Colonic mucosa (tissue), 4 donors: ENCODE measurements at regions not wholly inside any gene's neighbourhood (a gene's known extent, or its start where the extent isn't known, plus 50 kb on each side); places are given as distances from the start of the nearest gene placed in this dataset.
"Not testable (repeated sequence)": the region's sequence is repeated elsewhere in the genome, so short reads cannot be mapped to it uniquely, and the experiment has no call there.

ENCODE experiments used
- DNase-seq: peaks from one replicate; pipeline ENCODE4 v3.0.0-alpha.2; 2020
- H3K27ac ChIP-seq: fragments of 200-600 bp; one replicate; pipeline ENCODE4 v1.8.0; 2021
- H3K27me3 ChIP-seq: fragments of 200-600 bp; one replicate; pipeline ENCODE4 v1.8.0; 2021
- H3K36me3 ChIP-seq: fragments of 200-600 bp; one replicate; pipeline ENCODE4 v1.8.0; 2021
- H3K4me1 ChIP-seq: fragments of 200-600 bp; one replicate; pipeline ENCODE4 v1.8.0; 2021; ENCODE audit warnings: mild to moderate bottlenecking
- H3K4me3 ChIP-seq: fragments of 200-600 bp; one replicate; pipeline ENCODE4 v1.8.0; 2021
- H3K9ac ChIP-seq, 2 donors: one replicate each; pipeline ENCODE4 v1.7.0; 2013; ENCODE audit warnings: control low read depth in 2 of 2, low read depth in 2 of 2, low read length in 2 of 2
- H3K9me3 ChIP-seq: fragments of 200-600 bp; one replicate; pipeline ENCODE4 v1.8.0; 2021
- intact Hi-C: fragments of 100-400 bp; cut with DNase I; formaldehyde crosslinking; loops from one replicate; pipeline ENCODE4 v1.14.1; 2022
- TF ChIP-seq, protein P1 (sequence below): fragments of 200-600 bp; IDR thresholded peaks from one replicate; pipeline ENCODE4 v1.8.0; 2022; ENCODE audit warnings: antibody characterized with exemption, mild to moderate bottlenecking
- donor health status: healthy.
- donor health status: DM: no; HTN: no; CAD: no.
- donor health status: DM: no; HTN: no; CAD: no.

DNA sequence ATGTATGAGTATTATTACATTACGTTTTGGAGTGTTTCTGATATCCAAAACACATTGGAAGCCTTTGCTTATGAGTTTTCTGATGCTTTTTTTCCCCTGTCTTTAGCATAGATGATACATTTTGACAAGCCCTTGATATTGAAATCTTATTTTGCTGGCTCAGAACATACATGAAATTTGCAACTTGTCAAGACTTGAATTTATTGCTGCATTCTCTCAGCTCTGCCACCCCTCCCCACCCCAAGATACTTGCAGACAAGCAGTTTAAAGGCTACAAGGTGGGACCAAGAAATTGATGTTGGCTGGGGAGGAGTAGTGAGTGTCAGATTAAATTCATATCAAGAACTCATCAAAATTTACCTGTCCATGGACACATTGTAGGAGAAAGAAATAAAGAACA, 160.2 kb downstream of the GJA1 start:
- DNase-seq: no peak
- H3K9ac ChIP-seq: no peak overlapping the region
- no peaks in the 10 kb centered on the region for H3K27me3 ChIP-seq
- intact Hi-C loops: no loop called here
- H3K27ac ChIP-seq: no peak overlapping the region
- no peaks in the 10 kb centered on the region for H3K9me3 ChIP-seq
- no peaks in the 10 kb centered on the region for H3K36me3 ChIP-seq
- H3K4me1 ChIP-seq: no peaks in the 10 kb centered on the region
- TF ChIP-seq, protein P1, sequence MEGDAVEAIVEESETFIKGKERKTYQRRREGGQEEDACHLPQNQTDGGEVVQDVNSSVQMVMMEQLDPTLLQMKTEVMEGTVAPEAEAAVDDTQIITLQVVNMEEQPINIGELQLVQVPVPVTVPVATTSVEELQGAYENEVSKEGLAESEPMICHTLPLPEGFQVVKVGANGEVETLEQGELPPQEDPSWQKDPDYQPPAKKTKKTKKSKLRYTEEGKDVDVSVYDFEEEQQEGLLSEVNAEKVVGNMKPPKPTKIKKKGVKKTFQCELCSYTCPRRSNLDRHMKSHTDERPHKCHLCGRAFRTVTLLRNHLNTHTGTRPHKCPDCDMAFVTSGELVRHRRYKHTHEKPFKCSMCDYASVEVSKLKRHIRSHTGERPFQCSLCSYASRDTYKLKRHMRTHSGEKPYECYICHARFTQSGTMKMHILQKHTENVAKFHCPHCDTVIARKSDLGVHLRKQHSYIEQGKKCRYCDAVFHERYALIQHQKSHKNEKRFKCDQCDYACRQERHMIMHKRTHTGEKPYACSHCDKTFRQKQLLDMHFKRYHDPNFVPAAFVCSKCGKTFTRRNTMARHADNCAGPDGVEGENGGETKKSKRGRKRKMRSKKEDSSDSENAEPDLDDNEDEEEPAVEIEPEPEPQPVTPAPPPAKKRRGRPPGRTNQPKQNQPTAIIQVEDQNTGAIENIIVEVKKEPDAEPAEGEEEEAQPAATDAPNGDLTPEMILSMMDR: no peak
- no peak overlapping the region for H3K4me3 ChIP-seq

DNA sequence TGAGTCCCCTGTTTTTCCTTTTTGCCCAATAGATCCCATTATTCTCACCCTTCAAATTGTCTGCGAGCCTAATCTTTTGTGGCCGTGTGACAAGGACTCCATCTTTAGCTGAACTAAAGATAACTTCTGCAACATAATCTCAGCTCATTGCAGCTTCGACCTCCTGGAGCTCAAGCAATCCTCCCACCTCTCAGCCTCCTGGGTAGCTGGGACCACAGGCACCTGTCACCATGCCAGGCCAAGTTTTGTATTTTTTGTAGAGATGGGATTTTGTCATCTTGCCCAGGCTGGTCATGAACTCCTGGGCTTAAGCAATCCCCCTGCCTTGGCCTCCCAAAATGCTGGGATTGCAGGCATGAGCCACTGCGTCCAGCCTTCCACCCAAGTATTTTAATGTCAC, 161.0 kb downstream of the GJA1 start:
- intact Hi-C loops: no loop called here
- Histone ChIP-seq H3K4me1 (no peaks in the 10 kb centered on the region), H3K4me3 (no peak overlapping the region), H3K27me3 (no peaks in the 10 kb centered on the region), H3K36me3 (no peaks in the 10 kb centered on the region), H3K9ac (no peak overlapping the region), H3K27ac (no peak overlapping the region), H3K9me3 (no peaks in the 10 kb centered on the region)
- DNase-seq: no peak
- TF ChIP-seq, protein P1: no peak

DNA sequence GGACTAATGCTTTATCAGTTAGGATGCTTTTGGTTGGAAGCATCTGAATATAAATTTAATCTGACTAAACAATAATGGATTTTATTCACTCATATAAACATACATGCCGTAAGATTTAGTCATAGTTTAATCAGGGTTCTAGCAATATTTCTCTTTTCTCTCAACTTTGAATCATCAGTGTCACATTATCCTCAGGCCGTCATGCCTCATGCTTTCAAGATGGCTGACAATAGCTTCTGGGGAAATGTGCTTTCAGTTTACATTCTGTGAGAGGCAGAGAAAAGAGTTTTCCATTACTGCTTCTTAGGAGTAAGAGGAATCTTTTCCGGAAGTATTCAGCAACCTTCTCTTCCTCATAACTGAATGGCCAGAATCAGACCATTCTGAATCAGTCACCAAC, 162.2 kb downstream of the GJA1 start:
- TF ChIP-seq, protein P1: no peak
- H3K27me3 ChIP-seq: no peaks in the 10 kb centered on the region
- no peak for DNase-seq
- H3K36me3 ChIP-seq: no peaks in the 10 kb centered on the region
- H3K4me1 ChIP-seq: no peaks in the 10 kb centered on the region
- no peak overlapping the region for H3K27ac ChIP-seq
- intact Hi-C loops: no loop called here
- H3K9me3 ChIP-seq: no peaks in the 10 kb centered on the region
- no peak overlapping the region for H3K9ac ChIP-seq
- H3K4me3 ChIP-seq: no peak overlapping the region

DNA sequence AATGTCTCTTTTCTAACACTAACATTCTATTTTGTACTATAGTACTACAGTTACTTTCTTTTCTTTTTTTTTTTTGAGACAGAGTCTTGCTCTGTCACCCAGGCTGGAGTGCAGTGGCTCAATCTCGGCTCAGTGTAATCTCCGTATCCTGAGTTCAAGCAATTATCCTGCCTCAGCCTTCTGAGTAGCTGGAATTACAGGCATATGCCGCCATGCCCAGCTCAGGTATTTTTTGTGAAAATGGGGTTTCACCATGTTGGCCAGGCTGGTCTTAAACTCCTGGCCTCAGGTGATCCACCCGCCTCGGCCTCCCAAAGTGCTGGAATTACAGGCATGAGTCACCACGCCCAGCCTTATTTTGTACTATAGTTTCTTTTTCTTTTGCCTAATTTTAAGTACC, 163.9 kb downstream of the GJA1 start:
- H3K27ac ChIP-seq, H3K9me3 ChIP-seq, intact Hi-C loops, H3K9ac ChIP-seq, H3K4me3 ChIP-seq, H3K27me3 ChIP-seq, H3K36me3 ChIP-seq, DNase-seq, H3K4me1 ChIP-seq: not testable (repeated sequence)

DNA sequence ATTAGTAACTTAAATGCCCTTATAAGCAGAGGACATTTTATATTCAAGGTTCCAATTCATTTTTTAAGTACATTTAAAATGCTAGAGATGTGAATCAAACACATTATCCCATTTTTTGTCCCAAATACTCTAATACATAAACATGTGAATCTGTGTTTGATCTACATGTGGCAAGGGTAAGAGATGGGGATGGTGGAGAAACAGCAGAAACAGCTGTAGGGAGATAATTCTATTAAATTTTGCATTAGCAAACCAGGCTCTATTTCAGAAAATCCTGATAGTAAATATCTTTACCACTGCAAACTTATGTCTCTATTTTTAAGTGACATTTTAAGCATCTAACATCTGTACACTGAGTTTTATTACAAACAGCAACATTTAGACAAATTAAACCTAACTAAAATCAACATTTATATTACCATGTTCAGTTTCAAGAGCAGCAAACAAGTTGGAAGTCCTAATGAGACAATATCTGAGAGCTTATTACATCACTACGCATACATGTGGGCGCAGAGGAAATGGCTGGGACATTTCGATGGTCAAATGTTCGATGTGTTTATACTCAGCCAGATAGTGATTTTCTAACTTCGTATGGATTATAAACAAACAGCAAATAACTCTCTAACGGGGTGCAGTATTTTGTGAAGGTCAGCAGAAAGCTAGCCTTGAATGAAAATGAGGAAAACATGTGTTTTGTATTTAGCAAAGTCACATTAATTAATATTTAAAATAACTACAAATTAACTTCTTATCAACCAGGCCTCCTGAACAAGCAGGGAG, 165.1 kb downstream of the GJA1 start:
- Histone ChIP-seq H3K27me3 (no peaks in the 10 kb centered on the region), H3K27ac (no peak overlapping the region), H3K9ac (no peak overlapping the region), H3K36me3 (no peaks in the 10 kb centered on the region), H3K9me3 (no peaks in the 10 kb centered on the region), H3K4me1 (no peaks in the 10 kb centered on the region), H3K4me3 (no peak overlapping the region)
- TF ChIP-seq, protein P1: no peak
- no peak for DNase-seq
- intact Hi-C loops: no loop called here

DNA sequence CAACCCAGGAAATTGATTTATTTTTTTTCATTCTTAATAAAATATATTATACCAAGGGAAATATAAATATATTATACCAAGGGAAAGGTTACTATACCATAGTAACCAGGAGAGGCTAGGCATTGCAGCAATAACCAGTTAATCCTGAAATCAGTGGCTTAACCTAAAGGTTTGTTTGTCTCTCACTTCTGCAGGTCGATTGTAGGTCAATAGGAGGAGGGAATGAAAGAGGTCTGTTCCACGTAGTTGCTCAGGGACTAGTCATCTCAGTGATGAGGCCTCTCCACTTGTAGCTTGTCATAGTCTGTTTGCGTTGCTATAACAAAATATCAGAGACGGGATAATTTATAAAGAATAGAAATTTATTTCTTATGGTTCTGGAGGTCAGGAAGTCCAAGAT, 168.0 kb downstream of the GJA1 start:
- intact Hi-C loops: no loop called here
- Histone ChIP-seq H3K36me3 (no peaks in the 10 kb centered on the region), H3K4me1 (no peaks in the 10 kb centered on the region), H3K9me3 (no peaks in the 10 kb centered on the region), H3K4me3 (no peak overlapping the region), H3K27me3 (no peaks in the 10 kb centered on the region), H3K27ac (no peak overlapping the region), H3K9ac (no peak overlapping the region)
- DNase-seq: no peak
- TF ChIP-seq, protein P1: no peak
